Cardiac fibroblast (primary cell): ENCODE measurements at regions not wholly inside any gene's neighbourhood (a gene's known extent, or its start where the extent isn't known, plus 50 kb on each side); places are given as distances from the start of the nearest gene placed in this dataset.

ENCODE experiments used
- DNase-seq, 2 donors: peaks; one replicate each; pipeline versions ENCODE4 v3.0.0 to v3.0.0-alpha.2; 2010; ENCODE audit warnings: low read depth in 2 of 2
- H3K4me3 ChIP-seq, 2 donors: replicated peaks in 1 of 2; 1 replicate in 1 of 2; 2 replicates in 1 of 2; pipeline ENCODE4 v1.5.1; 2011; ENCODE audit warnings: low read depth in 2 of 2, low read length in 2 of 2, mild to moderate bottlenecking in 2 of 2, moderate library complexity in 1 of 2
- TF ChIP-seq, protein P1 (sequence below): IDR thresholded peaks from one replicate; pipeline ENCODE4 v1.5.1; 2011; ENCODE audit warnings: low read depth, mild to moderate bottlenecking, low read length, inconsistent platforms

DNA sequence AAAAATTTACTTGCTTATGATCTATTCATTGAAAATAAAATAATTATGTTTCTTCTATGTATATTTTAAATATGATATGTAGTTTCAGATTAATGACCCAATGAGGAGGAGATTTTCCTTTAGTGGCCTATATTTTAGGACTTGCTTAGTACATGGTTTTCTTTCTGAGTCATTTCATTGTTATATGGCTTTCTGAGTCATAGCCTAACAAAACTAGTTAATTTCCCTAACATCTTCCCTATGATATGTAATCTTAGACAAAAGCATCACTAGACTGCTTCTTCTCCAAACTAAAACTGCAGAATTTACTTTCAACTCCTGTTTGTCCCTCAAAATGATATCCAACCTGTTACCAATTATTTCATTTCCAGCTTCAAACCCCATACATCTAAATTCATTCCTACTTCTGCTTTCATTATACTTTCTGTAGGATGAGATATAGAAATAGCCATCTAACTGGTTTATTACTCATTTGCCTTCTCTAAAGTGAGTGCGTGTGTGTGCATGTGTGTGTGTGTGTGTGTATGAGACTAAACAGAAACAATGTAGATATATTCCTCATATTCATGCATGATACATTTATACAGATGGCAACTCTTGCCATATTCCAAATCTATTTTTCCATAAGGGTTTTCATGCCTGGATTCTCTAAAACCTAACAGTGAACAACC is 915.0 kb upstream of the GBE1 start:
- TF ChIP-seq, protein P1, sequence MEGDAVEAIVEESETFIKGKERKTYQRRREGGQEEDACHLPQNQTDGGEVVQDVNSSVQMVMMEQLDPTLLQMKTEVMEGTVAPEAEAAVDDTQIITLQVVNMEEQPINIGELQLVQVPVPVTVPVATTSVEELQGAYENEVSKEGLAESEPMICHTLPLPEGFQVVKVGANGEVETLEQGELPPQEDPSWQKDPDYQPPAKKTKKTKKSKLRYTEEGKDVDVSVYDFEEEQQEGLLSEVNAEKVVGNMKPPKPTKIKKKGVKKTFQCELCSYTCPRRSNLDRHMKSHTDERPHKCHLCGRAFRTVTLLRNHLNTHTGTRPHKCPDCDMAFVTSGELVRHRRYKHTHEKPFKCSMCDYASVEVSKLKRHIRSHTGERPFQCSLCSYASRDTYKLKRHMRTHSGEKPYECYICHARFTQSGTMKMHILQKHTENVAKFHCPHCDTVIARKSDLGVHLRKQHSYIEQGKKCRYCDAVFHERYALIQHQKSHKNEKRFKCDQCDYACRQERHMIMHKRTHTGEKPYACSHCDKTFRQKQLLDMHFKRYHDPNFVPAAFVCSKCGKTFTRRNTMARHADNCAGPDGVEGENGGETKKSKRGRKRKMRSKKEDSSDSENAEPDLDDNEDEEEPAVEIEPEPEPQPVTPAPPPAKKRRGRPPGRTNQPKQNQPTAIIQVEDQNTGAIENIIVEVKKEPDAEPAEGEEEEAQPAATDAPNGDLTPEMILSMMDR, result no peak
- H3K4me3 ChIP-seq, result no peak overlapping the region
- DNase-seq, result peak in 1 of 2 donors; percentile 0

DNA sequence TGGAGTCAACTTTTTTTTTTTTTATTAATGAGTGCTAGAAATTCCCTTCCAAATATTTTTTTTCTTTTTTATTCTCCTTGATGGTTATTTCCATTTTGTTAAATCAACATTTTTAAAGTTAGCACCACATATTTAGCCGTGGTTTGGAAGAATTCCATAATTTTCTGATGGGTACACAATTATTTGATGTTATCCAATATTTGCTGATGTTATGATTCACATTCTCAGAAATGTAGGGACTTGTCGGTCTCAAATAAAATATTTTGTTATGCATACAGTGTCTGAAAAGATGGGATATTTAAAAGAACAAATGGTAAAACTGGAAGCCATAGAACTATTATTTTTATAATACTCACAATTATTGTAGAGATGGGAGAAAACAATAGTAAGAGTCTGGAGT is 911.5 kb upstream of the GBE1 start:
- TF ChIP-seq, protein P1, result no peak

DNA sequence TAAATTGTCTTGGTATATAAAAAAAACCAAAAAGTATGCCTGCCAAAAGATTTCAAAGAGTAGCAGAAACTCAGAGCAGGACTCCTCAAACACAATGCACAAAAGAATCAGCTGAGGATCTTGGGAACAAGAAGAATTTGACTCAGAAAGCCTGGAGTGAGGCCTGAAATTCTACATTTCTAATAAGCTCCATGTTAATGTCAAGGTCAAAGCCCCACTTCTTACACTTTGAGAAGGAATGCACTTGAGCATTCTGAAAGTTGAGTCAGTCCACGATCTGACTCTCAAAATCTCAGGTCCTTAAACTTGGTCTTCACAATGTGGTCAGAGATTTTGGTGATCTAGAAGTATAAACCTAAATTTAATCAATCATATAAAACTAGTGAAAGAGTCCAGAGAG is 910.0 kb upstream of the GBE1 start:
- TF ChIP-seq, protein P1, result no peak
- DNase-seq, result no peak

More for the DNA sequence above, 911.5 kb upstream of the GBE1 start:
- DNase-seq, result no peak
- no peak overlapping the region for H3K4me3 ChIP-seq

DNA sequence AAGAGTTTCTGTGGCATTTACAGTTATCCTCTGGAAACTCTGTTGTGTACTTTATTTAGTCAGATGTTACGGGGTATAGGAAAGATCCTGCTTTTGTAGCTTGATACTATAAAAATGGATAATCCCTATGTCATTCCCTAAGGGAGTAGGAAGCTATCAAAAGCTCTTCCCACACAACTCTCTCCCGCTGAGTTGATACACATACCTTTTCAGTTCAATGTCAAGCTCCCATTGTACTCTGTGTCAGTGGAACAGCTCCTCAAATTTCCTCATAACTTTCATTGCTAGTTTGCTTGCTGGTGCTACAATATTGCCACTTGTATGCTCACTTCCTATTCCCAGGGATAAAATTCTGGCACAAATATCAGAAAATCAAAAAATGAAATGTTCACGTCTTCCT is 893.3 kb upstream of the GBE1 start:
- no peak overlapping the region for H3K4me3 ChIP-seq
- TF ChIP-seq, protein P1, result no peak
- DNase-seq, result no peak

More for the DNA sequence above, 910.0 kb upstream of the GBE1 start:
- no peak overlapping the region for H3K4me3 ChIP-seq

DNA sequence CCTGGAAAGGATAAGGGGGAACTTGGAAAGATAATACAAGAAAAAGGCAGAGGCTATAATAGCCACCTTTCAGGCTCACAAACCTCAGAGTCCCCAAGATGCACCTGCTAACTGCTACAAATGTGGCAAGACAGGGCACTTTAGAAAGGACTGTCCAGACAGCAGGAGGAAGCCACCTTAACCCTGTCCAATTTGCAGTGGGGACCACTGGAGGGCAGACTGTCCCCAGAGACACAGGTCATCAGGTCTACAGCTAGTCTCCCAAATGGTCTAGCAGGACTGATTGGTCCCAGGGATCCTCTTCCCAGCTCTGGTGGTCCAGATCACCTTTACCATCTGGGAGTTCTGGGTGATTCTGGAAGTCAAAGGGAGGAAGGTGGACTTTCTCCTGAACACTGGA is 882.5 kb upstream of the GBE1 start:
- DNase-seq, result no peak
- H3K4me3 ChIP-seq, result no peak overlapping the region
- TF ChIP-seq, protein P1, result no peak

DNA sequence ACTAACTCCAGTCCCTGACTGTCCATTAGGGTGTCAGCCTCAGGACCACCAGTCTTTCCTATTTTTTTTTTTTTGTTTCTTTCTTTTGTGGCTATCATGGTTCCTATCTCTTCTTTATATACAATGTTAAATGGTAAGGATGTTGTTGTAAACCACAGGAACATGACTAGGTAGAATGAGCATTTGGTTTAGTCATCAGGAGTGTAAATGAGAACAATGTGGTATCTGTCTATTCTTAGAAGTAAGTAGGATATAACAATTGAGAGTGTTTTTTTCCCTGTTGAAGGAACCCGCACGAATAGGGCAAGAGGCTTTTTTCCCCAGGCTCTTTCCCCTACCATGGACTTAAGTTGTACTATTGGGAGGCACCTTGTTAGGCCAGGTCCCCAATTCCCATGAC is 880.3 kb upstream of the GBE1 start:
- TF ChIP-seq, protein P1, result no peak
- DNase-seq, result no peak
- no peak overlapping the region for H3K4me3 ChIP-seq

DNA sequence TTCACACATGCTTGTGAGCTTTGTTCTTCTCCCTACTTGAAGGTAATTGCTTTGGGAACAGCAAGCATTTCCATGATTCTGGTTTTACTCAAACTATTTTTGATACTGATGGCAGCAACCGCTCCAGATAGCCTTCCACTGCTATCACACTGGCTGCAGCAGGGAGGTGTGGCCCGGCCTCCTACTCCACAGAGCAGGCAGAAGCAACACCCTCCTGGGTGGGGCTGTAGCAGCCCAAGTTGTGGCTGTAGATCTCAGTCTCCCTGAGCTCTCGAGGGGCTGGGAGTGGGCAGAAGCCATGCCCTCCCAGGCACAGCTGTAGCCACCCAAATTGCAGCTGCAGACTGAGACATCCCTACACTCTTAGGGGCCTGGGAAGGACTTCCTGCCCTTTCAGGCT is 878.8 kb upstream of the GBE1 start:
- no peak overlapping the region for H3K4me3 ChIP-seq
- TF ChIP-seq, protein P1, result no peak
- no peak for DNase-seq
